RWPE2 (cell line): ENCODE measurements at regions not wholly inside any gene's neighbourhood (a gene's known extent, or its start where the extent isn't known, plus 50 kb on each side); places are given as distances from the start of the nearest gene placed in this dataset.

Experiments
- ATAC-seq: fragments of 200-7000 bp; cut with Tn5 transposase; 3 replicates; pipeline ENCODE4 v1.9.1; 2021; ENCODE audit warnings: low read depth
- DNase-seq: peaks from one replicate; pipeline ENCODE4 v3.0.0-alpha.2; 2020; ENCODE audit warnings: low spot score
- H3K27ac ChIP-seq: fragments of 450-650 bp; 2 replicates; pipeline ENCODE4 v1.5.1; 2017; ENCODE audit warnings: mild to moderate bottlenecking; ENCODE audit not compliant: poor library complexity, severe bottlenecking
- H3K27me3 ChIP-seq: fragments of 250-450 bp; sonication (Bioruptor Pico); 2 replicates; pipeline ENCODE4 v1.5.1; 2021; ENCODE audit warnings: mild to moderate bottlenecking, moderate library complexity; ENCODE audit not compliant: insufficient read depth, poor library complexity, severe bottlenecking
- H3K36me3 ChIP-seq: fragments of 250-450 bp; sonication (Bioruptor Pico); 2 replicates; pipeline ENCODE4 v1.5.1; 2020; ENCODE audit warnings: low read depth, mild to moderate bottlenecking, moderate library complexity
- H3K4me1 ChIP-seq: fragments of 250-450 bp; sonication (Bioruptor Pico); 2 replicates; pipeline ENCODE4 v1.5.1; 2021; ENCODE audit warnings: mild to moderate bottlenecking, moderate library complexity; ENCODE audit not compliant: insufficient read depth, poor library complexity, severe bottlenecking
- H3K4me3 ChIP-seq: fragments of 250-450 bp; sonication (Bioruptor Pico); 2 replicates; pipeline ENCODE4 v1.5.1; 2021; ENCODE audit warnings: mild to moderate bottlenecking, moderate library complexity; ENCODE audit not compliant: severe bottlenecking
- H3K9me3 ChIP-seq: fragments of 250-450 bp; sonication (Bioruptor Pico); 2 replicates; pipeline ENCODE4 v1.5.1; 2021; ENCODE audit warnings: mild to moderate bottlenecking, moderate library complexity; ENCODE audit not compliant: severe bottlenecking
- TF ChIP-seq, protein P1 (sequence below): fragments of 450-650 bp; IDR thresholded peaks from one replicate; pipeline ENCODE4 v1.5.1; 2017; ENCODE audit warnings: mild to moderate bottlenecking, moderate library complexity; ENCODE audit not compliant: poor library complexity, severe bottlenecking

DNA sequence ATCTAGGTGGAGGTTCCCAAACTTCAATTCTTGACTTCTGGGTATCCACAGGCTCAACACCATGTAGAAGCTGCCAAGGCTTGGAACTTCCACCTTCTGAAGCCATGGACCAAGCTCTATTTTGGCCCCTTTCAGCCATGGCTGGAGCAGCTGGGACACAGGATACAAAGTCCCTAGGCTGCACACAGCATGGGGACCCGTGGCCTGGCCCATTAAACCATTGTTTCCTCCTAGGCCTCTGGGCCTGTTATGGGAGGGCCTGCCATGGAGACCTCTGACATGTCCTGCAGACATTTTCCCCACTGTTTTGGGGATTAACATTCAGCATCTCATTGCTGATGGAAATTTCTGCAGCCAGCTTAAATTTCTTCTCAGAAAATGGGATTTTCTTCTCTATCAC lies 1908.0 kb downstream of the EFNA5 start:
- Histone ChIP-seq H3K4me1 (no peaks in the 10 kb centered on the region), H3K9me3 (no peaks in the 10 kb centered on the region), H3K27ac (no peak overlapping the region), H3K4me3 (no peak overlapping the region), H3K27me3 (no peaks in the 10 kb centered on the region), H3K36me3 (no peaks in the 10 kb centered on the region)
- TF ChIP-seq, protein P1, sequence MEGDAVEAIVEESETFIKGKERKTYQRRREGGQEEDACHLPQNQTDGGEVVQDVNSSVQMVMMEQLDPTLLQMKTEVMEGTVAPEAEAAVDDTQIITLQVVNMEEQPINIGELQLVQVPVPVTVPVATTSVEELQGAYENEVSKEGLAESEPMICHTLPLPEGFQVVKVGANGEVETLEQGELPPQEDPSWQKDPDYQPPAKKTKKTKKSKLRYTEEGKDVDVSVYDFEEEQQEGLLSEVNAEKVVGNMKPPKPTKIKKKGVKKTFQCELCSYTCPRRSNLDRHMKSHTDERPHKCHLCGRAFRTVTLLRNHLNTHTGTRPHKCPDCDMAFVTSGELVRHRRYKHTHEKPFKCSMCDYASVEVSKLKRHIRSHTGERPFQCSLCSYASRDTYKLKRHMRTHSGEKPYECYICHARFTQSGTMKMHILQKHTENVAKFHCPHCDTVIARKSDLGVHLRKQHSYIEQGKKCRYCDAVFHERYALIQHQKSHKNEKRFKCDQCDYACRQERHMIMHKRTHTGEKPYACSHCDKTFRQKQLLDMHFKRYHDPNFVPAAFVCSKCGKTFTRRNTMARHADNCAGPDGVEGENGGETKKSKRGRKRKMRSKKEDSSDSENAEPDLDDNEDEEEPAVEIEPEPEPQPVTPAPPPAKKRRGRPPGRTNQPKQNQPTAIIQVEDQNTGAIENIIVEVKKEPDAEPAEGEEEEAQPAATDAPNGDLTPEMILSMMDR, result no peak
- DNase-seq, result no peak
- no peak for ATAC-seq

DNA sequence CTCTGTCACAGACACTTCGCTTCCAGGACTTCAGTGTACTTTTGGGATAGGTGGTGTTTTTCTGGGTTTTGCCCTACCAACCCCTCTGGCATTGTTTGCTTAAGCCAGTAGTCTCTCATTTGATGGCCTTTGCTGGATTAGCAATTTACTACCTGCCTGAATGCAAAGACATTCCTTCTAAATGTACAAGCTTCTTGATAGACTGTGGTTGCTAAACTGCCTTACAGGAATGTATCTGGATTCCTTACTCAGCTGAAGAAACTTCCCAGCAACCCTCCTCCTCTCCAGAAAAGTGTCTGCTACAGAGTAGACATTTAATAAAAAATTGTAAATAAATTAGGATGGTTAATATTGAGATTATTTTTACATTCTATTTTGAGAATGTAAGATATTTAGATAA lies 1916.7 kb downstream of the EFNA5 start:
- ATAC-seq (peak; percentile 44; the same call in 1 of the 3 replicates), DNase-seq (no peak)
- H3K4me3 ChIP-seq, result no peak overlapping the region
- no peaks in the 10 kb centered on the region for H3K4me1 ChIP-seq
- no peaks in the 10 kb centered on the region for H3K9me3 ChIP-seq
- TF ChIP-seq, protein P1, result no peak
- no peaks in the 10 kb centered on the region for H3K27me3 ChIP-seq
- H3K27ac ChIP-seq, result no peak overlapping the region
- no peaks in the 10 kb centered on the region for H3K36me3 ChIP-seq

DNA sequence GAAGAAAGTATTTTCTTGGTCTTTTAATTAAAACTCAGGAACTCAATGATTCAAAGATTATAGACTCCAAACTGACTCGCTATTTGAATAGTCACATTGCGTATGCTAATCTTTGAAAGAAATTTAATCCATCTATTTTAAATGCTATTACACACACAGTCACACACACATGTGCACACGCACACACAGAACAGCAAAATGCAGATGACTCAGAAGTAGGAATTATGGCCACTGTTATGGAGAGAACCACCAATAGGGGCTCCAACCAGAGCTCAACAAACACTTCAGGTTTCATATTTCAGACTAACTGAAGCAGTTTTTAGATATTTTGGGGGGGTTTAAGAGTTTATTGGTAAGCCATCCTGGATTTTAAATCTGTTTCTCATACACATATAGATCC lies 1917.9 kb downstream of the EFNA5 start:
- Histone ChIP-seq H3K4me3 (no peak overlapping the region), H3K27me3 (no peaks in the 10 kb centered on the region), H3K27ac (no peak overlapping the region), H3K36me3 (no peaks in the 10 kb centered on the region), H3K4me1 (no peaks in the 10 kb centered on the region), H3K9me3 (no peaks in the 10 kb centered on the region)
- no peak for DNase-seq
- ATAC-seq, result 0 out of 3 replicates have a peak, but pooled peaks have one; percentile 36
- TF ChIP-seq, protein P1, result no peak

DNA sequence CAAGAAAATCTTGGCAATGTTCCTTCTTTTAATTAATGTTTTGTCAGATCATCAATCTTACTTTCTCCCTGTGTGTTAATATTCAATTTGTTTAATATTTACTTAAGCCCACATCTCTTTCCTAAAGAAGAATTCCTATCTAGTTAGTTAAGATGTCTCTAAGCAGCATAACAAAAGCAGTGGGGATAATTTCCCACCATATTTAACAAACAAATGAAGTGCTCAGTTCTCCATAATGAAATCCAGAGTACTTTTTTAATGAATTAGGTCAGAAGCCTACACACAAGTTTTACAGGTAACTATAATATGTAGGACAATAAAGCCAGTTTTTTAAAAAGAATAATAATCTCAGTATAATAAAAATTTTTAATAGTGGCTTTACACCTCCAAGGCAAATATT lies 1918.8 kb downstream of the EFNA5 start:
- TF ChIP-seq, protein P1, result no peak
- H3K9me3 ChIP-seq, result no peaks in the 10 kb centered on the region
- no peaks in the 10 kb centered on the region for H3K27me3 ChIP-seq
- H3K36me3 ChIP-seq, result no peaks in the 10 kb centered on the region
- no peaks in the 10 kb centered on the region for H3K4me1 ChIP-seq
- ATAC-seq (no peak), DNase-seq (no peak)
- no peak overlapping the region for H3K27ac ChIP-seq
- H3K4me3 ChIP-seq, result no peak overlapping the region

DNA sequence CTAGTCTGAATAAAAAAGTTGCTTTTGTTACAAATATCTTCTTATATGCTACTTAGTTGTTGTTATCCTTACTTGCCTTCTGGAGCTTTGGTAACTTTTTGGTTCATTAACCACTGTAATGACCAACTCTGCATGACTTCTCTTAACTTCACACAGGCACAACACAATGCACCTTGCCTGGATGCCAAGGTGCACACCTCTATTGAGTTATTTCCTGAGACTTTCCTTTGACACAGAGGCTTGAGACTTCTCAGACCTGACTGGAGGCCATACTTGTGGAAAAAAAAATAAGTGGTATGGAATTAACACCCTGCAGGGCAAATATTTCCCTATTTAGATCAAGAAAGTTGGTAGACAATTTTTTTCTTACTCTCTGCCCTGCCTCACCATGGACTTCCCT lies 1925.6 kb downstream of the EFNA5 start:
- H3K4me3 ChIP-seq, result no peak overlapping the region
- no peak for DNase-seq
- no peaks in the 10 kb centered on the region for H3K36me3 ChIP-seq
- TF ChIP-seq, protein P1, result no peak
- no peaks in the 10 kb centered on the region for H3K9me3 ChIP-seq
- H3K4me1 ChIP-seq, result no peaks in the 10 kb centered on the region
- no peak for ATAC-seq
- H3K27me3 ChIP-seq, result no peaks in the 10 kb centered on the region
- no peak overlapping the region for H3K27ac ChIP-seq
